Esophagus squamous epithelium (tissue), 4 donors: ENCODE measurements at regions not wholly inside any gene's neighbourhood (a gene's known extent, or its start where the extent isn't known, plus 50 kb on each side); places are given as distances from the start of the nearest gene placed in this dataset.

Source experiments
- POLR2A ChIP-seq, 4 donors: fragments of 450-650 bp; IDR thresholded peaks; one replicate each; pipeline ENCODE4 v1.6.1; 2017; ENCODE audit warnings: antibody characterized with exemption in 4 of 4, mild to moderate bottlenecking in 4 of 4, moderate library complexity in 3 of 4
- TF ChIP-seq, protein P1 (sequence below), 6 experiments: fragments of 450-650 bp in 4 of 6; fragments of 200-600 bp in 2 of 6; sonication (generic) in 2 of 6; IDR thresholded peaks; one replicate each; pipeline ENCODE4 v1.5.1; 2016 to 2019; ENCODE audit warnings: antibody characterized with exemption in 6 of 6, mild to moderate bottlenecking in 4 of 6, moderate library complexity in 4 of 6

DNA sequence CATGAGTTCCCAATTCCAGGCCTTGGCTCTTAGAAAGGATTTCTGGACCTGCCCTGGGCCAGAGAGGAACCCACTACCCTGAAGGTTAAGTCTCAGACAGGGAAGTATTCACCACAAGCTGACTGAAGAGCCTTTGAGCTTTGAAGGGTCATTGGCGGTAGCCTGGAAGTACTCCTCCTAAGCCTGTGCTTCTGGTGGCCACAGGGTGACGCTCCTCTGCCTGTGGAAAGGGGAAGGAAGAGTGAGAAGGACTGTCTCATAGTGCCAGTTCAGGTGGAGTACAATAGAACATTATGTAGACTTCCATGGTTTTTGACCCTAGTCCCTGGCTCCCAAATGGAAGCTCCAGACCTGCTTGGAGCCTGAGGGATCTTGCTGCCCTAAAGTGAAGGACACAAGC is 1233.2 kb upstream of the CDH6 start:
- TF ChIP-seq, protein P1, sequence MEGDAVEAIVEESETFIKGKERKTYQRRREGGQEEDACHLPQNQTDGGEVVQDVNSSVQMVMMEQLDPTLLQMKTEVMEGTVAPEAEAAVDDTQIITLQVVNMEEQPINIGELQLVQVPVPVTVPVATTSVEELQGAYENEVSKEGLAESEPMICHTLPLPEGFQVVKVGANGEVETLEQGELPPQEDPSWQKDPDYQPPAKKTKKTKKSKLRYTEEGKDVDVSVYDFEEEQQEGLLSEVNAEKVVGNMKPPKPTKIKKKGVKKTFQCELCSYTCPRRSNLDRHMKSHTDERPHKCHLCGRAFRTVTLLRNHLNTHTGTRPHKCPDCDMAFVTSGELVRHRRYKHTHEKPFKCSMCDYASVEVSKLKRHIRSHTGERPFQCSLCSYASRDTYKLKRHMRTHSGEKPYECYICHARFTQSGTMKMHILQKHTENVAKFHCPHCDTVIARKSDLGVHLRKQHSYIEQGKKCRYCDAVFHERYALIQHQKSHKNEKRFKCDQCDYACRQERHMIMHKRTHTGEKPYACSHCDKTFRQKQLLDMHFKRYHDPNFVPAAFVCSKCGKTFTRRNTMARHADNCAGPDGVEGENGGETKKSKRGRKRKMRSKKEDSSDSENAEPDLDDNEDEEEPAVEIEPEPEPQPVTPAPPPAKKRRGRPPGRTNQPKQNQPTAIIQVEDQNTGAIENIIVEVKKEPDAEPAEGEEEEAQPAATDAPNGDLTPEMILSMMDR (IDR thresholded peaks at IDR 0.05): no peak
- TF ChIP-seq POLR2A (IDR thresholded peaks at IDR 0.05): no peak
